ENCODE measurements at regions not wholly inside any gene's neighbourhood (a gene's known extent, or its start where the extent isn't known, plus 50 kb on each side); places are given as distances from the start of the nearest gene placed in this dataset.

- TF ChIP-seq PRDM6 (tag by site-specific recombination; IDR thresholded peaks at IDR 0.05) (no peak), ZSCAN18 (tag by site-specific recombination; IDR thresholded peaks at IDR 0.05) (no peak), ZNF530 (tag by site-specific recombination; IDR thresholded peaks at IDR 0.05; ENCODE audit: low read depth) (no peak), ZNF610 (tag by site-specific recombination; IDR thresholded peaks at IDR 0.05; ENCODE audit: borderline replicate concordance) (no peak), ZBTB6 (tag by site-specific recombination; IDR thresholded peaks at IDR 0.05) (no peak), SP2 (tag by site-specific recombination; IDR thresholded peaks at IDR 0.05) (no peak), MZF1 (tag by site-specific recombination; IDR thresholded peaks at IDR 0.05; ENCODE audit: borderline replicate concordance) (no peak), ZNF658 (tag by site-specific recombination; IDR thresholded peaks at IDR 0.05) (no peak), ZSCAN30 (tag by site-specific recombination; IDR thresholded peaks at IDR 0.05) (no peak)
These were observed 322.2 kb upstream of the GRIA1 start (continued) for GRCh38 chr5:153168241-153168640.

GRCh38 chr5:153187503-153187902 is 303.0 kb upstream of the GRIA1 start:
- no peaks in the 10 kb centered on the region for H3K4me1 ChIP-seq (ENCODE audit: control insufficient read depth, insufficient read depth, low read length)
- no peaks in the 10 kb centered on the region for H3K9me3 ChIP-seq (ENCODE audit: control insufficient read depth, insufficient read depth, low read depth, low read length)
- no peaks in the 10 kb centered on the region for H3K36me3 ChIP-seq (ENCODE audit: control insufficient read depth in 2 of 2, insufficient read depth in 1 of 2, low read length in 2 of 2)
- ChIA-PET CTCF (no interaction called here), POLR2A (no interaction called here)
- no peak overlapping the region for H3K27ac ChIP-seq (ENCODE audit: extremely low read depth, low read depth, low read length)
- TF ChIP-seq EGR2 (tag by site-specific recombination; IDR thresholded peaks at IDR 0.05; ENCODE audit: low read depth): no peak
- TF ChIP-seq BCL6B (tag by site-specific recombination; IDR thresholded peaks at IDR 0.05): no peak
- TF ChIP-seq ZNF670 (tag by site-specific recombination; IDR thresholded peaks at IDR 0.05; ENCODE audit: low read depth): no peak
- TF ChIP-seq ZNF549 (tag by site-specific recombination; IDR thresholded peaks at IDR 0.05): no peak
- no peak for TF ChIP-seq IKZF3 (tag by site-specific recombination; IDR thresholded peaks at IDR 0.05)
- TF ChIP-seq ZNF621 (tag by site-specific recombination; IDR thresholded peaks at IDR 0.05): no peak
- TF ChIP-seq ZNF146 (tag by site-specific recombination; IDR thresholded peaks at IDR 0.05): no peak
- TF ChIP-seq ZNF596 (tag by site-specific recombination; IDR thresholded peaks at IDR 0.05): no peak
- TF ChIP-seq REST (tag by site-specific recombination; IDR thresholded peaks at IDR 0.05): no peak
- TF ChIP-seq ZNF280D (tag by site-specific recombination; IDR thresholded peaks at IDR 0.05): no peak
- no peak overlapping the region for H3K4me3 ChIP-seq (ENCODE audit: low read depth, low read length)
